Stimulated activated CD4-positive, alpha-beta T cell treated with anti-CD3 and anti-CD28 coated beads, Interleukin-12 subunit alpha, Interleukin-12 subunit beta, amount 100 ng/mL, for 48 hours (primary cell): ENCODE measurements at regions not wholly inside any gene's neighbourhood (a gene's known extent, or its start where the extent isn't known, plus 50 kb on each side); places are given as distances from the start of the nearest gene placed in this dataset.

Experiments used
- DNase-seq, 3 donors: peaks; one replicate each; pipeline ENCODE4 v3.0.0-alpha.2; 2020; ENCODE audit warnings: low read depth in 2 of 3, low spot score in 1 of 3

GRCh38 chr3:95407709-95408463, 1345.0 kb downstream of the NSUN3 start:
- DNase-seq, result no peak

- DNase-seq, result no peak
Observed at GRCh38 chr3:95408464-95408862, 1345.6 kb downstream of the NSUN3 start.

GRCh38 chr3:95418251-95418650, 1355.4 kb downstream of the NSUN3 start:
- no peak for DNase-seq

GRCh38 chr3:95424279-95424678, 1361.4 kb downstream of the NSUN3 start:
- no peak for DNase-seq

GRCh38 chr3:95434491-95434890, 1371.6 kb downstream of the NSUN3 start:
- no peak for DNase-seq

GRCh38 chr3:95437409-95437808, 1374.5 kb downstream of the NSUN3 start:
- DNase-seq, result no peak

GRCh38 chr3:95438274-95438673, 1375.4 kb downstream of the NSUN3 start:
- DNase-seq, result no peak

- no peak for DNase-seq
Observed at GRCh38 chr3:95442766-95443165, 1371.6 kb upstream of the EPHA6 start.

GRCh38 chr3:95449841-95450240, 1364.6 kb upstream of the EPHA6 start:
- DNase-seq, result no peak

- DNase-seq, result no peak
Observed at GRCh38 chr3:95453242-95453641, 1361.2 kb upstream of the EPHA6 start.

GRCh38 chr3:95456835-95457234, 1357.6 kb upstream of the EPHA6 start:
- DNase-seq, result no peak

- no peak for DNase-seq
Observed at GRCh38 chr3:95459706-95460105, 1354.7 kb upstream of the EPHA6 start.

- DNase-seq, result no peak
Observed at GRCh38 chr3:95460274-95460673, 1354.1 kb upstream of the EPHA6 start.

- no peak for DNase-seq
Observed at GRCh38 chr3:95462161-95462560, 1352.2 kb upstream of the EPHA6 start.

GRCh38 chr3:95464346-95464745, 1350.0 kb upstream of the EPHA6 start:
- no peak for DNase-seq

GRCh38 chr3:95468331-95468730, 1346.1 kb upstream of the EPHA6 start:
- no peak for DNase-seq

GRCh38 chr3:95474338-95474737, 1340.1 kb upstream of the EPHA6 start:
- no peak for DNase-seq

GRCh38 chr3:95476534-95476933, 1337.9 kb upstream of the EPHA6 start:
- no peak for DNase-seq

- DNase-seq, result no peak
Observed at GRCh38 chr3:95506174-95506573, 1308.2 kb upstream of the EPHA6 start.

GRCh38 chr3:95508124-95508523, 1306.3 kb upstream of the EPHA6 start:
- DNase-seq, result no peak

GRCh38 chr3:95511828-95512227, 1302.6 kb upstream of the EPHA6 start:
- no peak for DNase-seq

- no peak for DNase-seq
Observed at GRCh38 chr3:95514260-95514659, 1300.1 kb upstream of the EPHA6 start.

- DNase-seq, result no peak
Observed at GRCh38 chr3:95521396-95521795, 1293.0 kb upstream of the EPHA6 start.
